ENCODE measurements at regions not wholly inside any gene's neighbourhood (a gene's known extent, or its start where the extent isn't known, plus 50 kb on each side); places are given as distances from the start of the nearest gene placed in this dataset.
A peak's percentile ranks its signal among the peaks of the same experiment; 100 is the strongest.
"Not testable (repeated sequence)": the region's sequence is repeated elsewhere in the genome, so short reads cannot be mapped to it uniquely, and the experiment has no call there.

DNA sequence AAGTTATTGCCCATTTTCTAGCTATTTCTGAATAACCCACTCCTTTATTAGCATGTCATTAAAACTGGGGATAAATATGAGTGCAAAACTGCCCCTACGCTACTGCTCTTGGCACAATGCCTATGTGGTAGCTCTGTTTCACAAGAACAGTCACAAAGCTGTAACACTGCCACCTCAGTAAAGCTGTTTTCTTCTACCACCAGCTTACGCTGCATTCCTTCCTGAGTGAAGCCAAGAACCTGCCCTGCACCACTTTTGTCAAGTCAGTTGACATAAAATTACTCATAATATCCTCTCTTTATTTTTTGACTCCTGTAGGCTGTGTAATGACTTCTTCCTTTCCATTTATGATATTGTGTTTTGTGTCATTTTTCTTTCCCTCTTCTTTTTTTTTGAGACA is 313.2 kb upstream of the PLGLB1 start:
- POLR2A ChIA-PET, H3K4me3 Mint-ChIP-seq: not testable (repeated sequence)

DNA sequence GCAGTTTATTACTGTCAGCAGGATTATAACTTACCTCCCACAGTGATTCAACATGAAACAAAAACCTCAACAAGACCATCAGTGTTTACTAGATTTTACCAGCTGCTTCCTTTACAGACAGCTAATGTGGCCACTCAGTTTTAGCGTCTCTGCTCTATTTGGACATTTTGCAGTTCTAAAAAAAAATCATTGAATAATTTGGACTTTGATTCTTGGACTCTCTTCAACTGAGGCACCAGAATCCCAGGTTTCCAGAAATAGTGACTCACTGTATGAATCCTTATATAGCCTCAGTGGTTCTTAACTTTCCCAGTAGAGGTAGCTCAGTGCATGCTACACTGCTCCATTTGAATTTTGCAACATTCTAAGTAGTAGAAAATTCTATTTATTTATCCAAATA is 317.4 kb upstream of the PLGLB1 start:
- H3K4me1 Mint-ChIP-seq; H3K27ac Mint-ChIP-seq; H3K27me3 Mint-ChIP-seq; H3K4me1 ChIP-seq (ENCODE audit: insufficient read depth, low read length); POLR2A ChIA-PET; H3K9me3 ChIP-seq (ENCODE audit: low read length); H3K27me3 ChIP-seq (ENCODE audit: insufficient read depth, low read length, poor library complexity, severe bottlenecking); H3K4me3 Mint-ChIP-seq; CTCF ChIA-PET; H3K27ac ChIP-seq (ENCODE audit: low read depth, low read length); H3K36me3 ChIP-seq (ENCODE audit: insufficient read depth, low read length); H3K9me3 Mint-ChIP-seq; DNase-seq; H3K36me3 Mint-ChIP-seq; H3K4me3 ChIP-seq (ENCODE audit: low read length): not testable (repeated sequence)

More for the DNA sequence above, 313.2 kb upstream of the PLGLB1 start:
- H3K27ac ChIP-seq (ENCODE audit: low read depth, low read length); H3K27me3 ChIP-seq (ENCODE audit: insufficient read depth, low read length, poor library complexity, severe bottlenecking); H3K9me3 ChIP-seq (ENCODE audit: low read length); H3K9me3 Mint-ChIP-seq; H3K27ac Mint-ChIP-seq; H3K4me3 ChIP-seq (ENCODE audit: low read length); CTCF ChIA-PET; H3K27me3 Mint-ChIP-seq; H3K36me3 Mint-ChIP-seq; H3K4me1 Mint-ChIP-seq; DNase-seq; H3K4me1 ChIP-seq (ENCODE audit: insufficient read depth, low read length); H3K36me3 ChIP-seq (ENCODE audit: insufficient read depth, low read length): not testable (repeated sequence)

DNA sequence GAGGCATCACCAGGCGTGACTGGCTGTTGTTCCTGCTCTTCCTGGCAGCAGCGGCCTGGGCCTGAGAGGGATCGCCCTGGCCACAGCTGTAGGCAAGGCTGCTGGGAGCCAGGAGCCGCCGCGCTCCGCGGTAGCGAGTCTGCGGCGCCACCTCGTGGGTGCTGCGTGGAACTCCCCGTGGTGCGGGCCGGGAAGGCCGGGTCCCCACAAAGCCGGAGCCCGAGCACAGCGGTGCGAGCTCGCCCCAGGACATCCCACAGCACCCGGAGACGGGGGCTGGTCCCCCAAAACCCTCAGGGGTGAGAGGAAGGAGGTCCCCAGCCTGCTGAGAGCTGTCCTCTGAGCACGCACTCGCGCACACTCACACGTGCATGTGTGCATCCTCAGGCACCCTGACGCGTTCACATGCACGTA is 320.0 kb upstream of the PLGLB1 start:
- H3K4me1 ChIP-seq (ENCODE audit: insufficient read depth, low read length); H3K27me3 ChIP-seq (ENCODE audit: insufficient read depth, low read length, poor library complexity, severe bottlenecking); H3K27ac ChIP-seq (ENCODE audit: low read depth, low read length); H3K27me3 Mint-ChIP-seq; H3K9me3 ChIP-seq (ENCODE audit: low read length); H3K36me3 Mint-ChIP-seq; H3K9me3 Mint-ChIP-seq; CTCF ChIA-PET; H3K4me3 ChIP-seq (ENCODE audit: low read length); H3K27ac Mint-ChIP-seq; H3K36me3 ChIP-seq (ENCODE audit: insufficient read depth, low read length); H3K4me1 Mint-ChIP-seq; POLR2A ChIA-PET: not testable (repeated sequence)
- peak; percentile 2 to 62 (median 32) for DNase-seq
- H3K4me3 Mint-ChIP-seq = peak overlapping the region in 1 of 7 donors; percentile 27

DNA sequence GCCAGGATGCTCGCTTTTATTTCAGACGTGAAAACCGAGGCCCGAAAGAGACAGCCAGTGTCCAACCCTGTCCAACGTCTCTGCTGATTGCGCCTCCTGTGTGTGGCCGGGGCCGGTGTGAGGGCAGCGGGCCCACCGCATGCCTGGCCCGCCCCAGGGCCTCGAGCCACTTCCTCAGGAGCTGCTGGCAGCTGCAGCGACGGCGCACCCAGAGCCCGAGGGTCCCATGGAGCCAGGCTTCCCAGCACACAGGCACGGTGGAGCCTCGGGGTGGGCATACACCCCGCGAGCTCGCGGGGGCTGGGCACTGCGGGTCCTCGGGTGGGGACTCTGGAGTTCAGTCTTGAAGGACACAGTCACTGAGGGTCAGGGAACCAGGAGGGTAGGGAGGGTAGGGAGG is 320.5 kb upstream of the PLGLB1 start:
- peak in 1 of 5 donors; percentile 41 for DNase-seq
- H3K4me1 ChIP-seq (ENCODE audit: insufficient read depth, low read length); H3K36me3 Mint-ChIP-seq; H3K9me3 ChIP-seq (ENCODE audit: low read length); H3K27ac Mint-ChIP-seq; H3K4me3 ChIP-seq (ENCODE audit: low read length); H3K27ac ChIP-seq (ENCODE audit: low read depth, low read length); CTCF ChIA-PET; H3K27me3 ChIP-seq (ENCODE audit: insufficient read depth, low read length, poor library complexity, severe bottlenecking); H3K9me3 Mint-ChIP-seq; H3K27me3 Mint-ChIP-seq; POLR2A ChIA-PET; H3K4me1 Mint-ChIP-seq; H3K4me3 Mint-ChIP-seq; H3K36me3 ChIP-seq (ENCODE audit: insufficient read depth, low read length): not testable (repeated sequence)

DNA sequence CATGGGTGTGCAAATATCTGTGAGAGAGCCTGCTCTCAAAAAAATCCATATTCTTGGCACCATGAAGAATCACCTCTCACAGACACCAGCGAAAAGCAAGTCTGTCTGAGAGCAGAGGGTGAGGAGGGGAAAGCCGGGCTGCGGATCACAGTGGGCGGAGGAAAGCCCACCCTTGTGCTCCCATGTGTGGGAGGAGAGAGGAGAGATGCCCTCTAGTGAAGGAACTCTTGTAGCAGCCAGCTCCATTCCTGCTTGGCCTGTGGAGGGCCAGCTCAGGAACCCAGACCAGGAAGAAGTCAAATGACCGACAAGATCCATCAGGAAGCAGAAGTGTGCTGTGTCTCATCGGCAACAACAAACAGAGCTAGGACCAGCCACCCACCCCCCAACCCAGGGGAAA is 321.7 kb upstream of the PLGLB1 start:
- H3K4me3 Mint-ChIP-seq; CTCF ChIA-PET; H3K27me3 ChIP-seq (ENCODE audit: insufficient read depth, low read length, poor library complexity, severe bottlenecking); H3K9me3 Mint-ChIP-seq; H3K27ac Mint-ChIP-seq; H3K4me1 Mint-ChIP-seq; DNase-seq; H3K9me3 ChIP-seq (ENCODE audit: low read length); H3K4me3 ChIP-seq (ENCODE audit: low read length); H3K36me3 ChIP-seq (ENCODE audit: insufficient read depth, low read length); H3K27me3 Mint-ChIP-seq; H3K27ac ChIP-seq (ENCODE audit: low read depth, low read length); POLR2A ChIA-PET; H3K4me1 ChIP-seq (ENCODE audit: insufficient read depth, low read length); H3K36me3 Mint-ChIP-seq: not testable (repeated sequence)

DNA sequence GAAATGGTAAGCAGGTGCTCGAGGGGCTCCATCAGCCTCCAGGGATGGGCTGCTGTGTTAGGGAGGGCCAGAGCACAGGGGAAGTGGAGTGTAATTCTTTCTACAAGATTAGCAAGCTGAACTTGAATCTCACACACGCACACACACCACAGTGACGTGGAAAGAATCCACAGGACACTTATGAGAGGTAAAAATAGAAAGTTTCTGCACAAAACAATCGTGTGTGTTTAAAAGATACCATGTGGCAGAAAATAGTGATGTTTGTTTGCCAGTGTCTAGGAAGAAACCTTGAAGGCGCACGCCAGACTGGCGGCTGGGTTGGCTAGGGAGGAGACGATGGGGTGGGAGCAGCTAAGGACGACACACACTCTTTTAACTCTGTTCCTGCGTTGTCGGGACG is 323.6 kb upstream of the PLGLB1 start:
- H3K4me1 Mint-ChIP-seq, POLR2A ChIA-PET: not testable (repeated sequence)

DNA sequence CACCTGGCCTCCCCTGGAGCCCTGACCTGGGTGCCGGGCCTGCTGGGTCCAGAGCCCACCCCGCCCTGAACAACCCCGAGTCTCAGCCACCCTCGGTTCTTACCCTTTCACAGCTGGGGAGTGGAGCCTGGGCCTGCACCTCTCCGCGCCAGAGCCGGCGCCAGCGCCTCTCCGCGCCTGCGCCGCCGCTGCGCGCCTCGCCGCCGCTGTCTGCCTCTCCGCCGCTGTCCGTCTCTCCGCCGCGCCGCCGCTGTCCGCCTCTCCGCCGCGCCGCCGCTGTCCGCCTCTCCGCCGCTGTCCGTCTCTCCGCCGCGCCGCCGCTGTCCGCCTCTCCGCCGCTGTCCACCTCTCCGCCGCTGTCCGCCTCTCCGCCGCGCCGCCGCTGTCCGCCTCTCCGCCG is 326.9 kb upstream of the PLGLB1 start:
- POLR2A ChIA-PET; H3K4me1 Mint-ChIP-seq; H3K27ac Mint-ChIP-seq; H3K4me1 ChIP-seq (ENCODE audit: insufficient read depth, low read length); CTCF ChIA-PET; H3K9me3 Mint-ChIP-seq; H3K36me3 ChIP-seq (ENCODE audit: insufficient read depth, low read length); H3K4me3 ChIP-seq (ENCODE audit: low read length); H3K9me3 ChIP-seq (ENCODE audit: low read length); H3K27ac ChIP-seq (ENCODE audit: low read depth, low read length); H3K27me3 Mint-ChIP-seq; H3K36me3 Mint-ChIP-seq; H3K27me3 ChIP-seq (ENCODE audit: insufficient read depth, low read length, poor library complexity, severe bottlenecking): not testable (repeated sequence)
- DNase-seq = peak in 1 of 5 donors; percentile 23
- H3K4me3 Mint-ChIP-seq = peak overlapping the region in 1 of 7 donors; percentile 89

More for the DNA sequence above, 323.6 kb upstream of the PLGLB1 start:
- H3K27ac ChIP-seq (ENCODE audit: low read depth, low read length); H3K36me3 Mint-ChIP-seq; H3K27me3 ChIP-seq (ENCODE audit: insufficient read depth, low read length, poor library complexity, severe bottlenecking); CTCF ChIA-PET; H3K36me3 ChIP-seq (ENCODE audit: insufficient read depth, low read length); H3K27ac Mint-ChIP-seq; H3K4me3 ChIP-seq (ENCODE audit: low read length); H3K4me1 ChIP-seq (ENCODE audit: insufficient read depth, low read length); H3K27me3 Mint-ChIP-seq; H3K9me3 Mint-ChIP-seq; H3K9me3 ChIP-seq (ENCODE audit: low read length): not testable (repeated sequence)
- H3K4me3 Mint-ChIP-seq = peak overlapping the region in 1 of 7 donors; percentile 45
- peak in 1 of 5 donors; percentile 10 for DNase-seq

DNA sequence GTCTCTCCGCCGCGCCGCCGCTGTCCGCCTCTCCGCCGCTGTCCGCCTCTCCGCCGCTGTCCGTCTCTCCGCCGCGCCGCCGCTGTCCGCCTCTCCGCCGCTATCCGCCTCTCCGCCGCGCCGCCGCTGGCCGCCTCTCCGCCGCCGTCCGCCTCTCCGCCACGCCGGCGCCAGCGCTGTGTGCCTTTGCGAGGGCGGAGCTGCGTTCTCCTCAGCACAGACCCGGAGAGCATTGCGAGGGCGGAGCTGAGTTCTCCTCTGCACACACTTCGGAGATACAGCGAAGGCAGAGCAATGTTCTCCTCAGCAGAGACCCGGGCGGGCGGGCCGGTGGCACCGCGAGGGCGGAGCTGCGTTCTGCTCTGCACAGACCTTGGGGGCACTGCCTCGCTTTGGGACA is 327.4 kb upstream of the PLGLB1 start:
- H3K36me3 Mint-ChIP-seq; H3K27me3 ChIP-seq (ENCODE audit: insufficient read depth, low read length, poor library complexity, severe bottlenecking); H3K4me1 Mint-ChIP-seq; H3K36me3 ChIP-seq (ENCODE audit: insufficient read depth, low read length); CTCF ChIA-PET; POLR2A ChIA-PET; H3K27me3 Mint-ChIP-seq; H3K9me3 Mint-ChIP-seq; H3K27ac ChIP-seq (ENCODE audit: low read depth, low read length); H3K4me1 ChIP-seq (ENCODE audit: insufficient read depth, low read length); H3K9me3 ChIP-seq (ENCODE audit: low read length); H3K4me3 ChIP-seq (ENCODE audit: low read length): not testable (repeated sequence)
- peak overlapping the region in 3 of 7 donors; percentile 59 to 89 (median 80) for H3K4me3 Mint-ChIP-seq
- DNase-seq = peak in 1 of 5 donors; percentile 62
- H3K27ac Mint-ChIP-seq = peak overlapping the region in 1 of 8 donors; percentile 81

DNA sequence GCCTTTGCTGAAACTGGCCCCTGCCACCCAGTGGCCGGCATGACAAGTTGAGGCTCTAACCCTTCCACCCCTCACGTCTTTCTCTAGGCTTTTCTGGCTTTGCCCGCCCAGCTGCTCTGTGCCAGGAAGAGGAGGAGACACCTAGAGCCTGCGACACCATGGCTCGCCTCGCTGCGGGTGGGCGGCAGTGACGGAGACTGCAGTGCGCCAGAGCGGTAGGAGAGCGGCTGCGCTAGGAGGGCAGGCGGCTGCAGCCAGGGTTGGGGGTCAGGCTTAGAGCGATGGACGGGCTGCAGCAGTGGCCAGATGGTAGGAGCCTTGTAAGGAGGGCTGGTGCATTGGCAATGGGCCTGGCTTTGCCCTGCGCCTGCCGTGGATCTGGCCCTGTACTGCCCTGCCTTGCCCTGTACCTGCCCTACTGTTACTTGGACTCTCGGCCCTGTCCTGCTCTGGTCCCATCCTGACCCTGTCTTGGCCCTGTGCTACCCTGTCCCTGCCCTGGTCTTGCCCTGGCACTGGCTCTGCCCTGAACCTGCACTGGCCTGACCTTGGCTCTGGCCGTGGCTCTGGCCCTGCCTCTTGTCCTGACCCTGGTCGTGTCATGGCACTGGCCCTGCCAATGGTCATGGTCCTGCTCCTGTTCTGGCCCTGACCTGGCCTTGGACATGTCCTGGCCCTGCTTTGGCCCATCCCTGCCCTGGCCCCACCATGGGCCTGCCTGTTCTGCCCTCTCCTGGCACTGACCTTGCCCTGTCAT is 330.7 kb upstream of the PLGLB1 start:
- H3K27ac ChIP-seq (ENCODE audit: low read depth, low read length); H3K36me3 ChIP-seq (ENCODE audit: insufficient read depth, low read length); POLR2A ChIA-PET; H3K27me3 ChIP-seq (ENCODE audit: insufficient read depth, low read length, poor library complexity, severe bottlenecking); H3K4me1 Mint-ChIP-seq; H3K27ac Mint-ChIP-seq; H3K4me1 ChIP-seq (ENCODE audit: insufficient read depth, low read length); H3K9me3 ChIP-seq (ENCODE audit: low read length); H3K36me3 Mint-ChIP-seq; H3K9me3 Mint-ChIP-seq; H3K27me3 Mint-ChIP-seq; H3K4me3 Mint-ChIP-seq; CTCF ChIA-PET; DNase-seq; H3K4me3 ChIP-seq (ENCODE audit: low read length): not testable (repeated sequence)
